ENCODE measurements at regions not wholly inside any gene's neighbourhood (a gene's known extent, or its start where the extent isn't known, plus 50 kb on each side); places are given as distances from the start of the nearest gene placed in this dataset.

- in situ Hi-C loops (cut with MboI; ENCODE audit: low sequenced_read_pairs, unreplicated experiment), result no loop called here
- no peak for DNase-seq (ENCODE audit: low spot score)
- TF ChIP-seq CTCF (IDR thresholded peaks at IDR 0.05; ENCODE audit: borderline replicate concordance, control extremely low read depth, extremely low read depth, insufficient read depth, missing control alignments), result no peak
These were observed 389.6 kb upstream of the TRAM1L1 start for GRCh38 chr4:117474987-117475386.

GRCh38 chr4:117477925-117478324 is 392.5 kb upstream of the TRAM1L1 start:
- no peak for DNase-seq (ENCODE audit: low spot score)
- in situ Hi-C loops (cut with MboI; ENCODE audit: low sequenced_read_pairs, unreplicated experiment), result no loop called here
- TF ChIP-seq CTCF (IDR thresholded peaks at IDR 0.05; ENCODE audit: borderline replicate concordance, control extremely low read depth, extremely low read depth, insufficient read depth, missing control alignments), result no peak

- in situ Hi-C loops (cut with MboI; ENCODE audit: low sequenced_read_pairs, unreplicated experiment), result no loop called here
- DNase-seq (ENCODE audit: low spot score), result no peak
- TF ChIP-seq CTCF (IDR thresholded peaks at IDR 0.05; ENCODE audit: borderline replicate concordance, control extremely low read depth, extremely low read depth, insufficient read depth, missing control alignments), result no peak
These were observed 393.3 kb upstream of the TRAM1L1 start for GRCh38 chr4:117478702-117479101.

GRCh38 chr4:117479673-117480072 is 394.3 kb upstream of the TRAM1L1 start:
- DNase-seq (ENCODE audit: low spot score), result no peak
- in situ Hi-C loops (cut with MboI; ENCODE audit: low sequenced_read_pairs, unreplicated experiment), result no loop called here
- no peak for TF ChIP-seq CTCF (IDR thresholded peaks at IDR 0.05; ENCODE audit: borderline replicate concordance, control extremely low read depth, extremely low read depth, insufficient read depth, missing control alignments)

GRCh38 chr4:117481742-117482141 is 396.4 kb upstream of the TRAM1L1 start:
- TF ChIP-seq CTCF (IDR thresholded peaks at IDR 0.05; ENCODE audit: borderline replicate concordance, control extremely low read depth, extremely low read depth, insufficient read depth, missing control alignments), result no peak
- no peak for DNase-seq (ENCODE audit: low spot score)
- in situ Hi-C loops (cut with MboI; ENCODE audit: low sequenced_read_pairs, unreplicated experiment), result no loop called here

- in situ Hi-C loops (cut with MboI; ENCODE audit: low sequenced_read_pairs, unreplicated experiment), result no loop called here
- TF ChIP-seq CTCF (IDR thresholded peaks at IDR 0.05; ENCODE audit: borderline replicate concordance, control extremely low read depth, extremely low read depth, insufficient read depth, missing control alignments), result no peak
- no peak for DNase-seq (ENCODE audit: low spot score)
These were observed 403.3 kb upstream of the TRAM1L1 start for GRCh38 chr4:117488692-117489091.

GRCh38 chr4:117489107-117489506 is 403.7 kb upstream of the TRAM1L1 start:
- no peak for DNase-seq (ENCODE audit: low spot score)
- in situ Hi-C loops (cut with MboI; ENCODE audit: low sequenced_read_pairs, unreplicated experiment), result no loop called here
- no peak for TF ChIP-seq CTCF (IDR thresholded peaks at IDR 0.05; ENCODE audit: borderline replicate concordance, control extremely low read depth, extremely low read depth, insufficient read depth, missing control alignments)
